Mesendoderm (in vitro differentiated cells): ENCODE measurements at regions not wholly inside any gene's neighbourhood (a gene's known extent, or its start where the extent isn't known, plus 50 kb on each side); places are given as distances from the start of the nearest gene placed in this dataset.

Experiments used
- DNase-seq: peaks from one replicate; pipeline ENCODE4 v3.0.0; 2013
- H2AK5ac ChIP-seq: 2 replicates; pipeline ENCODE4 v1.6.1; 2013; ENCODE audit warnings: low read length, inconsistent platforms
- H2BK120ac ChIP-seq: 2 replicates; pipeline ENCODE4 v1.6.1; 2013; ENCODE audit warnings: low read depth, mild to moderate bottlenecking, low read length, moderate library complexity, mixed read lengths
- H2BK15ac ChIP-seq: replicated peaks from 2 replicates; pipeline ENCODE4 v1.6.1; 2013; ENCODE audit warnings: low read depth, mild to moderate bottlenecking, moderate library complexity
- H2BK5ac ChIP-seq: 2 replicates; pipeline ENCODE4 v1.6.1; 2013; ENCODE audit warnings: low read length, inconsistent platforms
- H3K18ac ChIP-seq: 2 replicates; pipeline ENCODE4 v1.6.1; 2013; ENCODE audit warnings: mild to moderate bottlenecking, low read length, mixed read lengths
- H3K23ac ChIP-seq: one replicate; pipeline ENCODE4 v1.6.1; 2013; ENCODE audit warnings: low read length
- H3K27ac ChIP-seq: 2 replicates; pipeline ENCODE4 v1.5.1; 2013; ENCODE audit warnings: low read depth, mild to moderate bottlenecking, inconsistent platforms, low read length, moderate library complexity
- H3K27me3 ChIP-seq: 2 replicates; pipeline ENCODE4 v1.6.1; 2013; ENCODE audit warnings: low read length, control low read depth, mild to moderate bottlenecking, inconsistent platforms; ENCODE audit not compliant: insufficient read depth, poor library complexity
- H3K36me3 ChIP-seq: 2 replicates; pipeline ENCODE4 v1.6.1; 2013; ENCODE audit warnings: low read length, inconsistent platforms; ENCODE audit not compliant: control insufficient read depth, insufficient read depth
- H3K4ac ChIP-seq: one replicate; pipeline ENCODE4 v1.6.1; 2013; ENCODE audit warnings: low read depth, mild to moderate bottlenecking, low read length, moderate library complexity
- H3K4me1 ChIP-seq: 2 replicates; pipeline ENCODE4 v1.6.1; 2013; ENCODE audit warnings: low read depth, low read length, inconsistent platforms; ENCODE audit not compliant: control insufficient read depth
- H3K4me2 ChIP-seq: 2 replicates; pipeline ENCODE4 v1.6.1; 2013; ENCODE audit warnings: low read length
- H3K4me3 ChIP-seq: 2 replicates; pipeline ENCODE4 v1.5.1; 2013; ENCODE audit warnings: mild to moderate bottlenecking, low read length
- H3K56ac ChIP-seq: one replicate; pipeline ENCODE4 v1.6.1; 2013; ENCODE audit warnings: low read length
- H3K79me1 ChIP-seq: 2 replicates; pipeline ENCODE4 v1.6.1; 2013; ENCODE audit warnings: low read length, inconsistent platforms
- H3K79me2 ChIP-seq: 2 replicates; pipeline ENCODE4 v1.6.1; 2013; ENCODE audit warnings: mild to moderate bottlenecking, low read length; ENCODE audit not compliant: control insufficient read depth, insufficient read depth
- H3K9ac ChIP-seq: 2 replicates; pipeline ENCODE4 v1.6.1; 2013; ENCODE audit warnings: low read length, inconsistent platforms
- H4K5ac ChIP-seq: one replicate; pipeline ENCODE4 v1.6.1; 2013; ENCODE audit warnings: low read length
- H4K8ac ChIP-seq: one replicate; pipeline ENCODE4 v1.6.1; 2013; ENCODE audit warnings: low read depth, mild to moderate bottlenecking, control low read depth, low read length, moderate library complexity
- WGBS: extraction: QIAGEN DNeasy Blood & Tissue Kit; methylation state at CpG from one replicate; pipeline ENCODE4 v1.1.7; 2013; ENCODE audit warnings: low lambda C conversion rate, missing lambda C conversion rate; ENCODE audit not compliant: insufficient coverage; ENCODE audit errors: extremely low coverage; 5-methylcytosine and 5-hydroxymethylcytosine counted together

GRCh38 chr1:232274999-232275710, 354.8 kb downstream of the SIPA1L2 start:
- Histone ChIP-seq H2BK120ac (no peak overlapping the region), H2AK5ac (no peak overlapping the region), H3K27ac (no peak overlapping the region)

GRCh38 chr1:232274236-232274855, 355.6 kb downstream of the SIPA1L2 start:
- Histone ChIP-seq H3K27me3 (no peaks in the 10 kb centered on the region), H3K36me3 (no peaks in the 10 kb centered on the region), H2BK15ac (no peak overlapping the region), H3K18ac (no peak overlapping the region), H3K79me2 (no peaks in the 10 kb centered on the region), H3K4me2 (no peak overlapping the region), H4K5ac (no peak overlapping the region), H4K8ac (no peak overlapping the region), H3K79me1 (no peaks in the 10 kb centered on the region), H2BK5ac (no peak overlapping the region), H2AK5ac (no peak overlapping the region), H3K23ac (no peak overlapping the region), H3K27ac (no peak overlapping the region), H3K9ac (no peak overlapping the region), H3K4ac (no peak overlapping the region), H2BK120ac (no peak overlapping the region), H3K4me1 (peaks cover 4% of the 10 kb centered on the region), H3K56ac (no peak overlapping the region), H3K4me3 (no peak overlapping the region)
- WGBS, result no CpG with 5 or more reads among the region's 4 CpGs
- peak; percentile 62 for DNase-seq

More at GRCh38 chr1:232274999-232275710, 354.8 kb downstream of the SIPA1L2 start:
- no peak overlapping the region for H3K9ac ChIP-seq
- H3K4me1 ChIP-seq, result peaks cover 8% of the 10 kb centered on the region
- no peak for DNase-seq
- no peak overlapping the region for H4K5ac ChIP-seq
- no peak overlapping the region for H3K4me3 ChIP-seq
- H3K4ac ChIP-seq, result no peak overlapping the region
- H3K27me3 ChIP-seq, result no peaks in the 10 kb centered on the region
- H3K56ac ChIP-seq, result no peak overlapping the region
- no peaks in the 10 kb centered on the region for H3K79me2 ChIP-seq
- no peak overlapping the region for H3K18ac ChIP-seq
- no peak overlapping the region for H2BK5ac ChIP-seq
- no CpG with 5 or more reads among the region's 11 CpGs for WGBS
- no peaks in the 10 kb centered on the region for H3K79me1 ChIP-seq
- H3K4me2 ChIP-seq, result no peak overlapping the region
- H2BK15ac ChIP-seq, result peak overlapping the region; percentile 25
- no peak overlapping the region for H3K23ac ChIP-seq
- no peak overlapping the region for H4K8ac ChIP-seq
- H3K36me3 ChIP-seq, result no peaks in the 10 kb centered on the region

- H2BK120ac ChIP-seq, result no peak overlapping the region
- H3K18ac ChIP-seq, result no peak overlapping the region
- H2AK5ac ChIP-seq, result no peak overlapping the region
- no peaks in the 10 kb centered on the region for H3K36me3 ChIP-seq
- no peak overlapping the region for H3K23ac ChIP-seq
- no peaks in the 10 kb centered on the region for H3K27me3 ChIP-seq
- H4K8ac ChIP-seq, result no peak overlapping the region
- no peak overlapping the region for H3K4ac ChIP-seq
- H4K5ac ChIP-seq, result no peak overlapping the region
- no peak overlapping the region for H3K9ac ChIP-seq
- H2BK5ac ChIP-seq, result no peak overlapping the region
- no peak overlapping the region for H3K4me2 ChIP-seq
- no CpG with 5 or more reads among the region's 4 CpGs for WGBS
- no peaks in the 10 kb centered on the region for H3K79me2 ChIP-seq
- no peaks in the 10 kb centered on the region for H3K4me1 ChIP-seq
- no peak overlapping the region for H2BK15ac ChIP-seq
- no peak overlapping the region for H3K4me3 ChIP-seq
- no peaks in the 10 kb centered on the region for H3K79me1 ChIP-seq
- no peak overlapping the region for H3K56ac ChIP-seq
- DNase-seq, result no peak
- H3K27ac ChIP-seq, result no peak overlapping the region
Observed at GRCh38 chr1:232273011-232273410, 356.9 kb downstream of the SIPA1L2 start.

- H3K27ac ChIP-seq, result no peak overlapping the region
- H2BK5ac ChIP-seq, result no peak overlapping the region
- no peak overlapping the region for H3K56ac ChIP-seq
- no peaks in the 10 kb centered on the region for H3K79me2 ChIP-seq
- no peak overlapping the region for H3K4me2 ChIP-seq
- no peaks in the 10 kb centered on the region for H3K36me3 ChIP-seq
- peak; percentile 54 for DNase-seq
- no peak overlapping the region for H2AK5ac ChIP-seq
- H3K23ac ChIP-seq, result no peak overlapping the region
- no CpG with 5 or more reads among the region's 10 CpGs for WGBS
- no peak overlapping the region for H3K4me3 ChIP-seq
- H3K9ac ChIP-seq, result no peak overlapping the region
- no peaks in the 10 kb centered on the region for H3K4me1 ChIP-seq
- H2BK120ac ChIP-seq, result no peak overlapping the region
- H3K79me1 ChIP-seq, result no peaks in the 10 kb centered on the region
- no peaks in the 10 kb centered on the region for H3K27me3 ChIP-seq
- H2BK15ac ChIP-seq, result no peak overlapping the region
- no peak overlapping the region for H4K8ac ChIP-seq
- H3K4ac ChIP-seq, result no peak overlapping the region
- no peak overlapping the region for H4K5ac ChIP-seq
- H3K18ac ChIP-seq, result no peak overlapping the region
Observed at GRCh38 chr1:232271991-232272589, 357.8 kb downstream of the SIPA1L2 start.

- no peak overlapping the region for H3K4ac ChIP-seq
- H3K9ac ChIP-seq, result no peak overlapping the region
- H3K79me2 ChIP-seq, result no peaks in the 10 kb centered on the region
- H3K27me3 ChIP-seq, result no peaks in the 10 kb centered on the region
- no peaks in the 10 kb centered on the region for H3K79me1 ChIP-seq
- H4K5ac ChIP-seq, result no peak overlapping the region
- no peak for DNase-seq
- no peaks in the 10 kb centered on the region for H3K4me1 ChIP-seq
- no peak overlapping the region for H3K4me3 ChIP-seq
- no peak overlapping the region for H4K8ac ChIP-seq
- H3K18ac ChIP-seq, result no peak overlapping the region
- H3K23ac ChIP-seq, result no peak overlapping the region
- no peak overlapping the region for H2BK5ac ChIP-seq
- no peak overlapping the region for H3K4me2 ChIP-seq
- no peak overlapping the region for H2BK15ac ChIP-seq
- no peak overlapping the region for H3K56ac ChIP-seq
- H2AK5ac ChIP-seq, result no peak overlapping the region
- H3K27ac ChIP-seq, result no peak overlapping the region
- no peak overlapping the region for H2BK120ac ChIP-seq
- H3K36me3 ChIP-seq, result no peaks in the 10 kb centered on the region
Observed at GRCh38 chr1:232271299-232271698, 358.6 kb downstream of the SIPA1L2 start.
